OCI-LY3 (cell line): ENCODE measurements at regions not wholly inside any gene's neighbourhood (a gene's known extent, or its start where the extent isn't known, plus 50 kb on each side); places are given as distances from the start of the nearest gene placed in this dataset.

Experiments used
- CTCF ChIP-seq: fragments of 200-600, 300-600 bp; sonication (generic); IDR thresholded peaks from 2 replicates; pipeline ENCODE4 v1.5.1; 2014; ENCODE audit warnings: antibody characterized with exemption, low read length, low read depth
- EZH2phosphoT487 ChIP-seq: fragments of 200-600 bp; shearing (Covaris generic); IDR thresholded peaks from 2 replicates; pipeline ENCODE4 v1.6.1; 2018; ENCODE audit warnings: antibody characterized with exemption, mixed run types, low read depth

GRCh38 chr7:19623676-19624075 lies 85.2 kb downstream of the POLR1F start:
- TF ChIP-seq CTCF (no peak), EZH2phosphoT487 (no peak)
